IMR-90 (cell line): ENCODE measurements at regions not wholly inside any gene's neighbourhood (a gene's known extent, or its start where the extent isn't known, plus 50 kb on each side); places are given as distances from the start of the nearest gene placed in this dataset.

ENCODE experiments used
- ATAC-seq: fragments of 200-7000 bp; cut with Tn5 transposase; 2 replicates; pipeline ENCODE4 v1.9.1; 2020; ENCODE audit warnings: low read depth, mild to moderate bottlenecking, moderate library complexity
- BruUV-seq: library from RNA; stranded (reverse); fragments of 400-500 nt; replicated peaks from 2 replicates; lab custom pipeline; 2021; lab: Mats Ljungman, UMichigan
- CTCF ChIA-PET: fragments of 300-600 bp; formaldehyde crosslinking; extraction: SDS; loops from one replicate; lab custom pipeline; 2021; ENCODE audit warnings: antibody characterized with exemption; lab: Yijun Ruan, JAX
- POLR2A ChIA-PET: fragments of 300-600 bp; sonication (Branson Sonifier 250); formaldehyde crosslinking; loops from one replicate; lab custom pipeline; 2022; ENCODE audit warnings: antibody characterized with exemption; ENCODE audit not compliant: unreplicated experiment; lab: Charles Lee
- DNase-seq: peaks from one replicate; pipeline ENCODE4 v3.0.0; 2013
- H2AFZ ChIP-seq: replicated peaks from 2 replicates; pipeline ENCODE3; 2013; ENCODE audit warnings: low read length, mild to moderate bottlenecking; ENCODE audit not compliant: poor library complexity
- H2AK5ac ChIP-seq: 2 replicates; pipeline ENCODE4 v1.6.1; 2013; ENCODE audit warnings: low read depth, low read length, inconsistent platforms
- H2AK9ac ChIP-seq: replicated peaks from 2 replicates; pipeline ENCODE3; 2013; ENCODE audit warnings: mild to moderate bottlenecking, low read depth, low read length, moderate library complexity; ENCODE audit not compliant: poor library complexity
- H2BK120ac ChIP-seq: 2 replicates; pipeline ENCODE4 v1.6.1; 2013; ENCODE audit warnings: low read depth, low read length, inconsistent platforms
- H2BK15ac ChIP-seq: 3 replicates; pipeline ENCODE4 v1.6.1; 2013; ENCODE audit warnings: low read depth, low read length, inconsistent platforms
- H2BK20ac ChIP-seq: 2 replicates; pipeline ENCODE4 v1.6.1; 2013; ENCODE audit warnings: low read depth, mild to moderate bottlenecking, inconsistent platforms, low read length, moderate library complexity
- H2BK5ac ChIP-seq: 2 replicates; pipeline ENCODE4 v1.6.1; 2013; ENCODE audit warnings: mild to moderate bottlenecking, low read depth, low read length, inconsistent platforms; ENCODE audit not compliant: poor library complexity, severe bottlenecking
- H3K14ac ChIP-seq: replicated peaks from 2 replicates; pipeline ENCODE4 v1.6.1; 2013; ENCODE audit warnings: low read depth, low read length, inconsistent platforms
- H3K18ac ChIP-seq: 2 replicates; pipeline ENCODE4 v1.6.1; 2013; ENCODE audit warnings: low read depth, low read length, control low read depth
- H3K23ac ChIP-seq: 2 replicates; pipeline ENCODE4 v1.6.1; 2013; ENCODE audit warnings: low read depth, low read length, inconsistent platforms
- H3K27ac ChIP-seq: 2 replicates; pipeline ENCODE4 v1.5.1; 2013; ENCODE audit warnings: mild to moderate bottlenecking, control low read depth, low read length; ENCODE audit not compliant: insufficient read depth
- H3K27me3 ChIP-seq: 2 replicates; pipeline ENCODE4 v1.6.1; 2013; ENCODE audit warnings: low read length; ENCODE audit not compliant: control insufficient read depth, insufficient read depth
- H3K36me3 ChIP-seq: 2 replicates; pipeline ENCODE4 v1.6.1; 2013; ENCODE audit warnings: low read length, mixed read lengths; ENCODE audit not compliant: control insufficient read depth, insufficient read depth
- H3K4ac ChIP-seq: 2 replicates; pipeline ENCODE4 v1.6.1; 2013; ENCODE audit warnings: low read depth, low read length, inconsistent platforms
- H3K4me1 ChIP-seq: 2 replicates; pipeline ENCODE4 v1.6.1; 2013; ENCODE audit warnings: low read length, mixed read lengths; ENCODE audit not compliant: control insufficient read depth, insufficient read depth
- H3K4me2 ChIP-seq: 2 replicates; pipeline ENCODE4 v1.6.1; 2013; ENCODE audit warnings: low read depth, mild to moderate bottlenecking, control low read depth, low read length, moderate library complexity
- H3K4me3 ChIP-seq: 2 replicates; pipeline ENCODE4 v1.5.1; 2013; ENCODE audit warnings: low read depth, mild to moderate bottlenecking, control low read depth, low read length, moderate library complexity; ENCODE audit not compliant: insufficient read depth
- H3K56ac ChIP-seq: 2 replicates; pipeline ENCODE4 v1.6.1; 2013; ENCODE audit warnings: low read length, inconsistent platforms; ENCODE audit not compliant: insufficient read depth; ENCODE audit errors: extremely low read depth
- H3K79me1 ChIP-seq, 2 experiments: 2 replicates each; pipeline ENCODE4 v1.6.1; 2013; ENCODE audit warnings: low read length in 2 of 2, inconsistent platforms in 1 of 2, low read depth in 1 of 2
- H3K9ac ChIP-seq: 2 replicates; pipeline ENCODE4 v1.6.1; 2013; ENCODE audit warnings: low read depth, low read length, control low read depth
- H3K9me1 ChIP-seq: 2 replicates; pipeline ENCODE4 v1.6.1; 2013; ENCODE audit warnings: low read length, inconsistent platforms; ENCODE audit not compliant: insufficient read depth
- H3K9me3 ChIP-seq: 2 replicates; pipeline ENCODE4 v1.6.1; 2013; ENCODE audit warnings: low read length; ENCODE audit not compliant: control insufficient read depth, insufficient read depth
- H4K20me1 ChIP-seq: 2 replicates; pipeline ENCODE4 v1.6.1; 2013; ENCODE audit warnings: low read length, inconsistent platforms; ENCODE audit not compliant: insufficient read depth
- H4K5ac ChIP-seq: 2 replicates; pipeline ENCODE4 v1.6.1; 2013; ENCODE audit warnings: mild to moderate bottlenecking, low read depth, low read length, control low read depth
- H4K8ac ChIP-seq, 2 experiments: 2 replicates each; pipeline ENCODE4 v1.6.1; 2013; ENCODE audit warnings: low read depth in 2 of 2, low read length in 2 of 2, control low read depth in 1 of 2, inconsistent platforms in 1 of 2
- H4K91ac ChIP-seq: 2 replicates; pipeline ENCODE4 v1.6.1; 2013; ENCODE audit warnings: low read depth, low read length, inconsistent platforms; ENCODE audit not compliant: insufficient read depth
- BHLHE40 ChIP-seq: fragments of 150-350 bp; IDR thresholded peaks from 2 replicates; pipeline ENCODE4 v1.6.1; 2016; ENCODE audit warnings: mild to moderate bottlenecking, low read depth, low read length
- CEBPB ChIP-seq: IDR thresholded peaks from 2 replicates; pipeline ENCODE4 v1.6.1; 2012; ENCODE audit warnings: low read depth, low read length, improper control_type of control experiment
- CHD1 ChIP-seq: IDR thresholded peaks from 2 replicates; pipeline ENCODE4 v1.6.1; 2012; ENCODE audit warnings: low read depth, low read length, improper control_type of control experiment
- ELK1 ChIP-seq: fragments of 150-350 bp; IDR thresholded peaks from 2 replicates; pipeline ENCODE4 v1.6.1; 2016; ENCODE audit warnings: low read depth, mild to moderate bottlenecking, low read length, moderate library complexity, borderline replicate concordance
- FOS ChIP-seq: fragments of 150-350 bp; IDR thresholded peaks from 2 replicates; pipeline ENCODE4 v1.6.1; 2016; ENCODE audit warnings: low read depth, low read length
- MAFK ChIP-seq: IDR thresholded peaks from 2 replicates; pipeline ENCODE4 v1.6.1; 2012; ENCODE audit warnings: low read depth, low read length, improper control_type of control experiment
- MAZ ChIP-seq: IDR thresholded peaks from 2 replicates; pipeline ENCODE4 v1.6.1; 2012; ENCODE audit warnings: low read depth, mild to moderate bottlenecking, low read length, improper control_type of control experiment, moderate library complexity, borderline replicate concordance
- MXI1 ChIP-seq: IDR thresholded peaks from 2 replicates; pipeline ENCODE4 v1.6.1; 2012; ENCODE audit warnings: low read depth, mild to moderate bottlenecking, low read length, moderate library complexity, borderline replicate concordance
- NFE2L2 ChIP-seq: fragments of 150-350 bp; IDR thresholded peaks from 2 replicates; pipeline ENCODE4 v1.6.1; 2016; ENCODE audit warnings: low read depth, mild to moderate bottlenecking, low read length
- POLR2A ChIP-seq: IDR thresholded peaks from 2 replicates; pipeline ENCODE4 v1.6.1; 2012; ENCODE audit warnings: mild to moderate bottlenecking, low read depth, low read length
- RAD21 ChIP-seq: IDR thresholded peaks from 2 replicates; pipeline ENCODE4 v1.6.1; 2012; ENCODE audit warnings: low read length, improper control_type of control experiment
- RCOR1 ChIP-seq: IDR thresholded peaks from 2 replicates; pipeline ENCODE4 v1.6.1; 2012; ENCODE audit warnings: mild to moderate bottlenecking, low read length, improper control_type of control experiment; ENCODE audit not compliant: insufficient replicate concordance
- RFX5 ChIP-seq: IDR thresholded peaks from 2 replicates; pipeline ENCODE4 v1.8.0; 2012; ENCODE audit warnings: low read depth, mild to moderate bottlenecking, low read length, moderate library complexity
- SMC3 ChIP-seq: fragments of 150-350 bp; IDR thresholded peaks from 2 replicates; pipeline ENCODE4 v1.6.1; 2016; ENCODE audit warnings: low read depth, mild to moderate bottlenecking, antibody characterized with exemption, low read length, moderate library complexity
- USF2 ChIP-seq: fragments of 150-350 bp; IDR thresholded peaks from 2 replicates; pipeline ENCODE4 v1.6.1; 2017; ENCODE audit warnings: mild to moderate bottlenecking, antibody characterized with exemption, low read length, low read depth
- WGBS, 2 experiments: methylation state at CpG; one replicate each; pipeline versions ENCODE4 v1.1.5 to v1.1.7; 2013; ENCODE audit warnings: missing lambda C conversion rate in 2 of 2; ENCODE audit not compliant: insufficient read length in 1 of 2; ENCODE audit errors: extremely low coverage in 2 of 2; 5-methylcytosine and 5-hydroxymethylcytosine counted together
- dilution Hi-C: fragments of 300-500 bp; cut with HindIII; formaldehyde crosslinking; loops from one replicate; pipeline ENCODE4 v1.14.3; 2018; ENCODE audit warnings: low sequenced_read_pairs; ENCODE audit not compliant: unreplicated experiment
- in situ Hi-C: fragments of 300-500 bp; cut with MboI; formaldehyde crosslinking; loops from 3 replicates; pipeline ENCODE4 v1.14.3; 2019; ENCODE audit warnings: low sequenced_read_pairs, inconsistent platforms, mixed read lengths
- intact Hi-C: fragments of 100-400 bp; cut with micrococcal nuclease; formaldehyde crosslinking; loops from 2 replicates; pipeline ENCODE4 v1.10.0; 2022
- TF ChIP-seq, protein P1 (sequence below): conservative IDR thresholded peaks from 2 replicates; pipeline ENCODE4 v1.5.1; 2012; ENCODE audit warnings: mild to moderate bottlenecking, low read depth, low read length, improper control_type of control experiment

GRCh38 chr2:167793725-167794124, 453.7 kb downstream of the STK39 start:
- no peak overlapping the region for H2AK5ac ChIP-seq
- CTCF ChIA-PET, result no interaction called here
- H3K9ac ChIP-seq, result no peak overlapping the region
- ATAC-seq (no peak), DNase-seq (no peak)
- dilution Hi-C loops (no loop called here), in situ Hi-C loops (no loop called here), intact Hi-C loops (no loop called here)
- H3K4me1 ChIP-seq, result no peaks in the 10 kb centered on the region
- H4K5ac ChIP-seq, result no peak overlapping the region
- no CpG with 5 or more reads among the region's 3 CpGs for WGBS, 2 experiments
- H2BK20ac ChIP-seq, result no peak overlapping the region
- no peaks in the 10 kb centered on the region for H3K79me1 ChIP-seq
- H3K14ac ChIP-seq, result no peak overlapping the region
- no peak overlapping the region for H2AFZ ChIP-seq
- H3K9me3 ChIP-seq, result no peaks in the 10 kb centered on the region
- no peak overlapping the region for H2BK15ac ChIP-seq
- no TSS peak for BruUV-seq
- POLR2A ChIA-PET, result no interaction called here
- no peak overlapping the region for H2AK9ac ChIP-seq
- H3K9me1 ChIP-seq, result no peaks in the 10 kb centered on the region
- no peak overlapping the region for H4K91ac ChIP-seq
- no peak overlapping the region for H4K8ac ChIP-seq
- H3K56ac ChIP-seq, result no peak overlapping the region
- H3K23ac ChIP-seq, result no peak overlapping the region
- H3K4me2 ChIP-seq, result no peak overlapping the region
- H2BK120ac ChIP-seq, result no peak overlapping the region
- H2BK5ac ChIP-seq, result no peak overlapping the region
- no peaks in the 10 kb centered on the region for H3K36me3 ChIP-seq
- TF ChIP-seq CHD1 (no peak), RCOR1 (no peak), ELK1 (no peak), SMC3 (no peak), MAFK (no peak), RAD21 (no peak), FOS (no peak), MXI1 (no peak), RFX5 (no peak), USF2 (no peak), POLR2A (no peak), BHLHE40 (no peak), MAZ (no peak), NFE2L2 (no peak), CEBPB (no peak)
- TF ChIP-seq, protein P1, sequence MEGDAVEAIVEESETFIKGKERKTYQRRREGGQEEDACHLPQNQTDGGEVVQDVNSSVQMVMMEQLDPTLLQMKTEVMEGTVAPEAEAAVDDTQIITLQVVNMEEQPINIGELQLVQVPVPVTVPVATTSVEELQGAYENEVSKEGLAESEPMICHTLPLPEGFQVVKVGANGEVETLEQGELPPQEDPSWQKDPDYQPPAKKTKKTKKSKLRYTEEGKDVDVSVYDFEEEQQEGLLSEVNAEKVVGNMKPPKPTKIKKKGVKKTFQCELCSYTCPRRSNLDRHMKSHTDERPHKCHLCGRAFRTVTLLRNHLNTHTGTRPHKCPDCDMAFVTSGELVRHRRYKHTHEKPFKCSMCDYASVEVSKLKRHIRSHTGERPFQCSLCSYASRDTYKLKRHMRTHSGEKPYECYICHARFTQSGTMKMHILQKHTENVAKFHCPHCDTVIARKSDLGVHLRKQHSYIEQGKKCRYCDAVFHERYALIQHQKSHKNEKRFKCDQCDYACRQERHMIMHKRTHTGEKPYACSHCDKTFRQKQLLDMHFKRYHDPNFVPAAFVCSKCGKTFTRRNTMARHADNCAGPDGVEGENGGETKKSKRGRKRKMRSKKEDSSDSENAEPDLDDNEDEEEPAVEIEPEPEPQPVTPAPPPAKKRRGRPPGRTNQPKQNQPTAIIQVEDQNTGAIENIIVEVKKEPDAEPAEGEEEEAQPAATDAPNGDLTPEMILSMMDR, result no peak
- H3K18ac ChIP-seq, result no peak overlapping the region
- H4K20me1 ChIP-seq, result no peaks in the 10 kb centered on the region
- no peak overlapping the region for H3K27ac ChIP-seq
- H3K4me3 ChIP-seq, result no peak overlapping the region
- H3K27me3 ChIP-seq, result no peaks in the 10 kb centered on the region
- no peak overlapping the region for H3K4ac ChIP-seq
